IMR-90 (cell line): ENCODE measurements at regions not wholly inside any gene's neighbourhood (a gene's known extent, or its start where the extent isn't known, plus 50 kb on each side); places are given as distances from the start of the nearest gene placed in this dataset.

Experiments
- BHLHE40 ChIP-seq: fragments of 150-350 bp; IDR thresholded peaks from 2 replicates; pipeline ENCODE4 v1.6.1; 2016; ENCODE audit warnings: mild to moderate bottlenecking, low read depth, low read length
- CEBPB ChIP-seq: IDR thresholded peaks from 2 replicates; pipeline ENCODE4 v1.6.1; 2012; ENCODE audit warnings: low read depth, low read length, improper control_type of control experiment
- CTCF ChIP-seq: conservative IDR thresholded peaks from 2 replicates; pipeline ENCODE4 v1.5.1; 2012; ENCODE audit warnings: mild to moderate bottlenecking, low read depth, low read length, improper control_type of control experiment
- ELK1 ChIP-seq: fragments of 150-350 bp; IDR thresholded peaks from 2 replicates; pipeline ENCODE4 v1.6.1; 2016; ENCODE audit warnings: low read depth, mild to moderate bottlenecking, low read length, moderate library complexity, borderline replicate concordance
- MAFK ChIP-seq: IDR thresholded peaks from 2 replicates; pipeline ENCODE4 v1.6.1; 2012; ENCODE audit warnings: low read depth, low read length, improper control_type of control experiment
- MAZ ChIP-seq: IDR thresholded peaks from 2 replicates; pipeline ENCODE4 v1.6.1; 2012; ENCODE audit warnings: low read depth, mild to moderate bottlenecking, low read length, improper control_type of control experiment, moderate library complexity, borderline replicate concordance
- MXI1 ChIP-seq: IDR thresholded peaks from 2 replicates; pipeline ENCODE4 v1.6.1; 2012; ENCODE audit warnings: low read depth, mild to moderate bottlenecking, low read length, moderate library complexity, borderline replicate concordance
- NFE2L2 ChIP-seq: fragments of 150-350 bp; IDR thresholded peaks from 2 replicates; pipeline ENCODE4 v1.6.1; 2016; ENCODE audit warnings: low read depth, mild to moderate bottlenecking, low read length
- POLR2A ChIP-seq: IDR thresholded peaks from 2 replicates; pipeline ENCODE4 v1.6.1; 2012; ENCODE audit warnings: mild to moderate bottlenecking, low read depth, low read length
- RAD21 ChIP-seq: IDR thresholded peaks from 2 replicates; pipeline ENCODE4 v1.6.1; 2012; ENCODE audit warnings: low read length, improper control_type of control experiment
- RCOR1 ChIP-seq: IDR thresholded peaks from 2 replicates; pipeline ENCODE4 v1.6.1; 2012; ENCODE audit warnings: mild to moderate bottlenecking, low read length, improper control_type of control experiment; ENCODE audit not compliant: insufficient replicate concordance
- RFX5 ChIP-seq: IDR thresholded peaks from 2 replicates; pipeline ENCODE4 v1.8.0; 2012; ENCODE audit warnings: low read depth, mild to moderate bottlenecking, low read length, moderate library complexity
- USF2 ChIP-seq: fragments of 150-350 bp; IDR thresholded peaks from 2 replicates; pipeline ENCODE4 v1.6.1; 2017; ENCODE audit warnings: mild to moderate bottlenecking, antibody characterized with exemption, low read length, low read depth

DNA sequence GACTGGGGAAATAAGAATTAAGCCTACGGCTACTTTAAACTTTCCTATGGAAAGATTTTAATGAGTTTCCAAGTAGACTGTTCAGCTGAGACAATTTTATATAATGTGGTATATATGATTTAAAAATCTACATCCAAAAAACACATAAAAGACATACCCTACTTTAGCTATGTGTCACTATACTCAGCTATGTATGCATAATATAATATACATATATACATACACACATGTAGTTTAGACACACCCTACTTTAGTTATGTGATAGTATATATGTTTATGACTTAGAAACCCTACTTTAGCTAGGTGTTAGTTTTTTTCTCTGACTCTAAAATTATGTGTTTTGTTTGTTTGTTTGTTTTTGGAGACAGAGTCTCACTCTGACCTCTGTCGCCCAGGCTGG, 100.5 kb upstream of the DAB2 start:
- TF ChIP-seq ELK1, result no peak
- no peak for TF ChIP-seq RAD21
- TF ChIP-seq MAZ, result no peak
- TF ChIP-seq POLR2A, result no peak
- no peak for TF ChIP-seq CTCF
- TF ChIP-seq RCOR1, result no peak
- no peak for TF ChIP-seq RFX5
- TF ChIP-seq MAFK, result no peak
- no peak for TF ChIP-seq USF2
- no peak for TF ChIP-seq CEBPB
- TF ChIP-seq BHLHE40, result no peak
- no peak for TF ChIP-seq MXI1
- TF ChIP-seq NFE2L2, result no peak
